GM12878 (cell line): ENCODE measurements at regions not wholly inside any gene's neighbourhood (a gene's known extent, or its start where the extent isn't known, plus 50 kb on each side); places are given as distances from the start of the nearest gene placed in this dataset.

Experiments used
- ATAC-seq: fragments of 200-7000 bp; cut with Tn5 transposase; 3 replicates; pipeline ENCODE4 v1.9.1; 2020; ENCODE audit warnings: mild to moderate bottlenecking, moderate library complexity
- BruUV-seq: library from RNA; stranded (reverse); fragments of 400-500 nt; replicated peaks from 2 replicates; lab custom pipeline; 2021; lab: Mats Ljungman, UMichigan
- CTCF ChIA-PET: fragments of 300-600 bp; sonication (Branson Sonifier 250); formaldehyde crosslinking; extraction: SDS; loops from one replicate; lab custom pipeline; 2021; ENCODE audit warnings: inconsistent platforms; lab: Yijun Ruan, JAX
- POLR2A ChIA-PET: fragments of 350-600 bp; formaldehyde crosslinking; extraction: SDS; loops from one replicate; lab custom pipeline; 2021; ENCODE audit warnings: inconsistent platforms; lab: Charles Lee
- RAD21 ChIA-PET: fragments of 300-600 bp; sonication (Branson Sonifier 250); formaldehyde crosslinking; loops from one replicate; lab custom pipeline; 2023; ENCODE audit warnings: antibody characterized with exemption; ENCODE audit not compliant: unreplicated experiment; lab: Charles Lee
- SMC1A ChIA-PET: fragments of 300-600 bp; sonication (Branson Sonifier 250); formaldehyde crosslinking; loops from one replicate; lab custom pipeline; 2023; ENCODE audit not compliant: unreplicated experiment, uncharacterized antibody; lab: Charles Lee
- DNase-seq: peaks from one replicate; pipeline ENCODE4 v3.0.0-alpha.2; 2011; ENCODE audit warnings: low read depth, low spot score
- FAIRE-seq: peaks from 3 replicates; lab custom pipeline; 2011; peaks lifted over from hg19 to GRCh38; lab: Jason Lieb, UNC
- H2AFZ ChIP-seq: 2 replicates; pipeline ENCODE4 v1.6.0; 2011; ENCODE audit warnings: low read depth, low read length, control low read depth; ENCODE audit not compliant: control insufficient read depth
- H3K27ac ChIP-seq: 2 replicates; pipeline ENCODE4 v1.5.1; 2011; ENCODE audit warnings: control low read depth; ENCODE audit not compliant: control insufficient read depth, insufficient read depth
- H3K27me3 ChIP-seq, 2 experiments: replicated peaks in 1 of 2; 2 replicates each; pipeline versions ENCODE4 v1.6.0 to v1.6.1; 2011; ENCODE audit warnings: low read length in 1 of 2; ENCODE audit not compliant: control insufficient read depth in 2 of 2, insufficient read depth in 2 of 2
- H3K36me3 ChIP-seq, 2 experiments: 2 replicates each; pipeline ENCODE4 v1.5.1; 2011; ENCODE audit warnings: low read length in 1 of 2; ENCODE audit not compliant: control insufficient read depth in 2 of 2, insufficient read depth in 2 of 2
- H3K4me1 ChIP-seq: 2 replicates; pipeline ENCODE4 v1.6.1; 2011; ENCODE audit warnings: mild to moderate bottlenecking, low read length, moderate library complexity, mixed read lengths; ENCODE audit not compliant: control insufficient read depth, insufficient read depth
- H3K4me2 ChIP-seq: 2 replicates; pipeline ENCODE4 v1.6.0; 2011; ENCODE audit warnings: control low read depth; ENCODE audit not compliant: control insufficient read depth, insufficient read depth
- H3K4me3 ChIP-seq: fragments of 200-600 bp; sonication (generic); 2 replicates; pipeline ENCODE4 v1.5.1; 2016
- H3K79me2 ChIP-seq: 2 replicates; pipeline ENCODE4 v1.6.0; 2011; ENCODE audit warnings: low read length; ENCODE audit not compliant: control insufficient read depth, insufficient read depth
- H3K9ac ChIP-seq: 2 replicates; pipeline ENCODE4 v1.8.0; 2011; ENCODE audit warnings: low read length, control low read depth, mixed read lengths; ENCODE audit not compliant: control insufficient read depth, insufficient read depth
- H3K9me3 ChIP-seq: replicated peaks from 3 replicates; pipeline ENCODE4 v1.5.1; 2011; ENCODE audit warnings: mild to moderate bottlenecking, low read length; ENCODE audit not compliant: control insufficient read depth, insufficient read depth
- H4K20me1 ChIP-seq: 2 replicates; pipeline ENCODE4 v1.6.0; 2011; ENCODE audit not compliant: control insufficient read depth, insufficient read depth
- ATF2 ChIP-seq: IDR thresholded peaks from 2 replicates; pipeline ENCODE4 v1.6.1; 2012; ENCODE audit warnings: low read length, inconsistent platforms
- BCL3 ChIP-seq: IDR thresholded peaks from 2 replicates; pipeline ENCODE4 v1.6.1; 2011; ENCODE audit warnings: borderline replicate concordance, low read depth, mild to moderate bottlenecking, moderate library complexity, low read length; ENCODE audit not compliant: insufficient read depth, poor library complexity, severe bottlenecking
- EGR1 ChIP-seq, 2 experiments: IDR thresholded peaks; 1 replicate in 1 of 2; 2 replicates in 1 of 2; pipeline ENCODE4 v1.6.1; 2011 to 2012; ENCODE audit warnings: low read depth in 2 of 2, low read length in 2 of 2, borderline replicate concordance in 1 of 2, mild to moderate bottlenecking in 1 of 2, moderate library complexity in 1 of 2
- IKZF1 ChIP-seq: fragments of 450-650 bp; conservative IDR thresholded peaks from 2 replicates; pipeline ENCODE4 v1.6.1; 2017; ENCODE audit warnings: antibody characterized with exemption, mild to moderate bottlenecking
- JUND ChIP-seq: IDR thresholded peaks from 2 replicates; pipeline ENCODE4 v1.6.1; 2012; ENCODE audit warnings: low read depth, mild to moderate bottlenecking, low read length, improper control_type of control experiment, moderate library complexity
- KAT2A ChIP-seq: conservative IDR thresholded peaks from 2 replicates; pipeline ENCODE4 v1.6.1; 2011; ENCODE audit warnings: low read depth, low read length; ENCODE audit not compliant: control insufficient read depth
- MAX ChIP-seq: IDR thresholded peaks from 2 replicates; pipeline ENCODE4 v1.6.1; 2012; ENCODE audit warnings: low read depth, low read length, improper control_type of control experiment
- NR2F1 ChIP-seq: fragments of 450-650 bp; conservative IDR thresholded peaks from 2 replicates; pipeline ENCODE4 v1.6.1; 2017; ENCODE audit warnings: mild to moderate bottlenecking
- POLR2AphosphoS2 ChIP-seq: IDR thresholded peaks from 2 replicates; pipeline ENCODE4 v1.6.1; 2011; ENCODE audit warnings: low read depth, mild to moderate bottlenecking, low read length, improper control_type of control experiment, moderate library complexity
- SMAD1 ChIP-seq: fragments of 450-650 bp; IDR thresholded peaks from 2 replicates; pipeline ENCODE4 v1.6.1; 2018; ENCODE audit warnings: mild to moderate bottlenecking, low read depth; ENCODE audit not compliant: partially characterized antibody
- TCF7 ChIP-seq: IDR thresholded peaks from 2 replicates; pipeline ENCODE4 v1.6.1; 2014; ENCODE audit warnings: antibody characterized with exemption, borderline replicate concordance
- WGBS: methylation state at CpG from one replicate; pipeline ENCODE4 v1.1.6; 2016; ENCODE audit warnings: low lambda C conversion rate; ENCODE audit not compliant: insufficient replicate concordance, insufficient coverage; ENCODE audit errors: missing lambda C conversion rate; 5-methylcytosine and 5-hydroxymethylcytosine counted together
- in situ Hi-C: fragments of 300-500 bp; cut with MboI; formaldehyde crosslinking; loops from 9 replicates; pipeline ENCODE4 v1.14.3; 2018; ENCODE audit warnings: mixed read lengths
- intact Hi-C: fragments of 100-400 bp; cut with micrococcal nuclease; formaldehyde crosslinking; loops from one replicate; pipeline ENCODE4 v1.14.2; 2022; ENCODE audit not compliant: unreplicated experiment

- in situ Hi-C loops = no loop called here
- POLR2A ChIA-PET = no interaction called here
- RAD21 ChIA-PET = no interaction called here
- no peak for ATAC-seq
- no peaks in the 10 kb centered on the region for H3K9me3 ChIP-seq
- BruUV-seq = no TSS peak
- CTCF ChIA-PET = no interaction called here
- H3K27me3 ChIP-seq = no peaks in the 10 kb centered on the region
- H3K9ac ChIP-seq = no peak overlapping the region
- H3K27ac ChIP-seq = no peak overlapping the region
- SMC1A ChIA-PET = no interaction called here
- DNase-seq = no peak
- H3K4me1 ChIP-seq = no peaks in the 10 kb centered on the region
- no peak overlapping the region for H3K4me2 ChIP-seq
- TF ChIP-seq TCF7 = no peak
- peak; percentile 40 for TF ChIP-seq BCL3
- no peak overlapping the region for H2AFZ ChIP-seq
- no peaks in the 10 kb centered on the region for H4K20me1 ChIP-seq
- no peak overlapping the region for H3K4me3 ChIP-seq
- WGBS = 43% methylated on average over 10 of the region's 10 CpGs
- FAIRE-seq = no peak
- no peaks in the 10 kb centered on the region for H3K79me2 ChIP-seq
- intact Hi-C loops = no loop called here
- H3K36me3 ChIP-seq = no peaks in the 10 kb centered on the region
Observed at GRCh38 chr1:4149831-4150230, 249.8 kb upstream of the C1orf174 start.

GRCh38 chr1:4150262-4150661 is 250.2 kb upstream of the C1orf174 start:
- Histone ChIP-seq H3K4me3 (no peak overlapping the region), H3K4me2 (no peak overlapping the region), H3K9ac (no peak overlapping the region), H4K20me1 (no peaks in the 10 kb centered on the region), H3K36me3 (no peaks in the 10 kb centered on the region), H3K27me3 (no peaks in the 10 kb centered on the region), H2AFZ (no peak overlapping the region), H3K79me2 (no peaks in the 10 kb centered on the region), H3K27ac (no peak overlapping the region), H3K4me1 (no peaks in the 10 kb centered on the region), H3K9me3 (no peaks in the 10 kb centered on the region)
- ChIA-PET SMC1A (no interaction called here), CTCF (no interaction called here), POLR2A (no interaction called here), RAD21 (no interaction called here)
- FAIRE-seq (no peak), DNase-seq (no peak), ATAC-seq (no peak)
- no TSS peak for BruUV-seq
- intact Hi-C loops = no loop called here
- WGBS = 39% methylated on average over 7 of the region's 7 CpGs
- in situ Hi-C loops = no loop called here
- TF ChIP-seq MAX (no peak), POLR2AphosphoS2 (no peak), NR2F1 (no peak), JUND (no peak), KAT2A (no peak), EGR1 (IDR thresholded peaks at IDR 0.05; ENCODE audit: borderline replicate concordance in 1 of 2, low read depth in 2 of 2, low read length in 2 of 2) (no peak), IKZF1 (no peak), SMAD1 (no peak), ATF2 (no peak)
